HG03095 (cell line): ENCODE measurements at regions not wholly inside any gene's neighbourhood (a gene's known extent, or its start where the extent isn't known, plus 50 kb on each side); places are given as distances from the start of the nearest gene placed in this dataset.

Experiments
- ATAC-seq: cut with Tn5 transposase; IDR thresholded peaks from one replicate; pipeline ENCODE4 v1.9.1; 2021; ENCODE audit warnings: moderate library complexity; ENCODE audit not compliant: unreplicated experiment

DNA sequence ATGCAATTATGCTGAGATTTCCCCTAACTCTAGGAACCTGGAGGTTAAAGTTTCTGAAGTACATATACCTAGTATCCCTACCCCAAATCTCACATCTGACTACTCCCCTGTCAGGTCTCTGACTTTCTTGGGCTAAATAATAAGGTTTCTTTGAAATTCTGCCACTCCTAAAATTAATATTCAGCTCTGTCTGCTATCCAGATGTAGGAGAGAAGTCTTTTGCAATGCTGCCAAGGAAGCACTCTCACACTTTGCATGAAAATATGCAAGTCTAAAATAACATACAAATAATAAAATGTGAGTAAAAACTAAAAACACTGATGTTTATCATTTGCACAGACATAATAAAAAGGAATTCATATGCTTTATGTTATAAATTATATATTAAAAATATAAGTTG lies 196.9 kb upstream of the LRFN5 start:
- no peak for ATAC-seq

DNA sequence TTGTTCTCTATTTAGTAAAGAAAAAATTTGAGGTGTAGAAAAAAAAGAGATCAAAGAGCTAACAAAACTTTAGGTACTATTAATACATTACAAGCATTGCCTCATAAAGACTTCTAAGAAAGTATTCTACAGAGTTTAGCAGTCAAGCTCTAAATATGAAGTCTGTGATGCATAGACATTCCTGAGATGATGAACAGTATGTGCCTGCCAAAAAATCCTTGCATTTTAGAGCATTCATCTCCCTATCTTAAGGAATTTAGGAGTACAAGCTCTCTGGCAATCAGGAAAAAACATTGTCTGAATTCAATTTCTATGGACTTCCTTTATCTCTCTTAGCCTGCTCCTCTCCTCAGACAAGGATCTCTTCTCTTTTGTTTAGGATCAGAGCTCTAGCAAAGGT lies 202.6 kb upstream of the LRFN5 start:
- ATAC-seq, result no peak

DNA sequence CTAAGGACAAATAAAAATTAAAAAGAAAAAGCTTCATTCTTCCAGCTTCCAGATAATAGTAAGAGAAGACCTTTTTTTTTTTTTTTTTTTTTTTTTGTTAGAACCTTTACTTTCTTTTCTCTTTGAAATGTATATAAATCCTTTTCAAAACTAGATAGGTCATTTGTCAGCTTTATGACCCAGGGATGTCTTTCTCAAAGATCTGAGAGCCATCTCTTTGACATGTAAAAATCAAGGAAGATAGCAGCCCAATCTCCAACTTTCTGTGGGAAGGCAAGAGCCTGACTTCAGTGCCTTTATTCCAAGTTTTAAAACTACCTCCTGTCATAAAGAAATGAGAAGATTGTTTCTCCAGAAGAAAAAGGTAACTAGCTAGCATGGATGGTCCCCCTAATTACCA lies 203.3 kb upstream of the LRFN5 start:
- no peak for ATAC-seq

DNA sequence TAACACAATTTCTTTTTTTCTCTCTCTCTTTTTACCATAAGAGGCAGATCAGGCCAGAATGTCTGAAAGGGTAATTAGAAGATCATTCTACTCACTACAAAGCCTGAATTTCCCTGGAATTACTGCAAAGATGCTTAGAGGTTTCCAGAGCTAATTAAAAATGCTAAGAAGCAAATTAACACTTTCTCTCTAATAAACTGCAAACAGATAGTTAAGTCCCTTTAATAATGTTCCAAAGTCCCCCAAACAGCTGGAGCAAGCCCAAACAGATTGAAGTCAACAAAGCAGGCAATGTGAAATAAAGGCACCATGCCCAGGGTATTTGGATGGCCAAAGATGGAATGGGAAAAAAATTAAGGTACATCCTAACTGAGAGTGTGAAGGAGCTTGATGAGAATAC lies 208.8 kb upstream of the LRFN5 start:
- ATAC-seq, result no peak

DNA sequence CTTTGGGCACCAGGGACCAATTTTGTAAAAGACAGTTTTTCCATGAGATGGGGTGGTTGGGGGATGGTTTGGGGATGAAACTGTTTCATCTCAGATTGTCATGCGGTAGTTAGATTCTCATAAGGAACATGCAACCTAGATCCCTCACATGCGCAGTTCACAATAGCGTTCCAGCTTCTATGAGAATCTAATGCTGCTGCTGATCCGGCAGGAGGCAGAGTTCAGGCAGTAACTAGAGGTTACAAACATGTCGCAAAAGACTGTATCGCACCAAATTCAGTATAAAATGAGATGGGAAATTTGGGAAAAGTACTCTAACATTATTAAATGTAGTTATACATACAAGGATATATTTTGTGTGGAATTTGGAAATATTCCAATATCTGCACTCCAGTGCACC lies 213.2 kb upstream of the LRFN5 start:
- ATAC-seq, result no peak

DNA sequence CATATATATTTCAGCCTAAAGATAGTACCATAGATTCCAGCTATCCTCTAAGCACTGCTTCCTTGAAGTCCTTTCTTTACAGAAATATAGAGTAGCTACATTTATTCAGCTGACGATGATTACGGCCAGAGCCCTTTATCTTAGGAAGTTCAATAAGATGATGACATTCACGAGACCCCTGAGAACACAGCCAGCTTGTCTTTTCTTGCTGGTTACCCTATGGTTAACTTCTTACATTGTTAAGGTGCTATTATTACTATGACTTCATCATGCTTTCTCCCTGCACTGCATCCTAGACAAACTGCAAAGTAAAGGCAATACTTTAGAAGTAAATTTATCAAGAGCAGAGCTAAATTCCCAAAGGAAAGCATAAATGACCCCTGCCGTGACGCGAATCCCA lies 214.4 kb upstream of the LRFN5 start:
- no peak for ATAC-seq

DNA sequence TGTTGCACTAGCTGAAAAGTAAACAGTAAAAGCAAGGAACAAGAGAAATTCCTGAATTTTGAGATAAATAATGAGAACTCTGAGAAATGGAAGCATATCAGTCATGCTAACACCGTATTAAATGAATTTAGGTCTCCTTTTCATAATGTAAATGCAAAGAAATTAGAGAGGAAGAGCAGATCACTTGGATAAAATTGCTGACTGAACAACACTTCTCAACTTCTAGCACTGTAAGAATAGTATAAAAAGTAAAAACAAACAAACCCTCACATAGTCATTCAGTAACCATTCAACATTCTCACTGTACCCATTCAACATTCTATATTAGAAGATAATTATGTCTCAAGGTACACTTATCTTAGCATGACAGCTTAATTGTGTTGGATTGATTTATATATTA lies 217.3 kb upstream of the LRFN5 start:
- ATAC-seq, result no peak

DNA sequence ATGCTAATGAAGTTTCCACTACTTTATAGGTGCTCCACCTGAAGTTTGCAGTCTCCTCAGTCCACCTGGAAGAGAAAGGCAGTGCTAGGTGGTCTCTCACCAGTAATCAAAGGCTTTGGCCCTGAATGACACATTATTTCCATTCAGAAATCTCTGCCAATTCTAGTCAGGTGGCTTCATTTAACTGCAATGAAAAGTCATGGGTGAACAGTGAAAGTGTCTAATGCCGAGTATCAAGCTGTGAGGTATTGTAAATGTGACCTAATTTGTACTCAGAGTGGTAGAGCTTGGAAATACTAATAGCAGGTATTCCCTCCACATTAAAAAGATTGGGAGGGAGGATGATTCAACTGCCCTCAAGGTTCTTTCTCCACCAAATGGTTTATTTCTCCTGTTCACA lies 220.9 kb upstream of the LRFN5 start:
- ATAC-seq, result no peak

DNA sequence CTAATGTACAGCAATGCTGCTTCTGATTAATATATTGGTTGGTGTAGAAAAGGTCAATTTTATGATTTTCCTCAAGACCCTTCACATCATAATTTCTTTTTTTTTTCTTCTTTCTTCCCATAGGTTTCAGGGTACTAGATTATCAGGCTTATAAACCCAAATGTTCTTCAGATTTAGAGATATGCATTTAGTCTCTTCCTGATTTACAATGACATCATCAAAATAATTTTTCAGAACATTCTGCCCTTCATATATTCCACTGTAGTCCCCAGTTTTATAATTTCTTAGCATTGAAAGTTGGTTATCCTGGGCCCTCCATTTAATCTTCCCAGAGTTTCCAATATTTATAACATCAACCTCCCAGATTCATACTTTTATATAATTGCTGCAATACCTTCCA lies 226.7 kb upstream of the LRFN5 start:
- no peak for ATAC-seq

DNA sequence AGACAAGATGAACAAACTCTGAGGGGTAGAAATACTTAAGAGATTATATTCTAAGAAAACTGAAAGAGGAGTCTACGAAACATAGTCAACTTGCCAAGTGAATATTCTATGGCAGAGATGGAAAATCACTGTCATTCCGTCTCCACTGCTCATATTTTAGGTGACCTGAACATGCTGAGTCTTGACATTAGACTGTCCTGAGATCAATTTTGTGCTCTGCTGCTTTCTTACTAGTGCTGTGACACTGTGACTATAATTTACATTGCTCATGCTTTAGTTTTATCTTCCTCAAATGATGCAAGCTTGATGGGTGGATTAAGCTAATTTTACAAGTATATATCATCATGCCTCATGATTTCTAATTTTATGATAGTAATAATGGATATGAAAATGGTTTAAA lies 228.2 kb upstream of the LRFN5 start:
- no peak for ATAC-seq

DNA sequence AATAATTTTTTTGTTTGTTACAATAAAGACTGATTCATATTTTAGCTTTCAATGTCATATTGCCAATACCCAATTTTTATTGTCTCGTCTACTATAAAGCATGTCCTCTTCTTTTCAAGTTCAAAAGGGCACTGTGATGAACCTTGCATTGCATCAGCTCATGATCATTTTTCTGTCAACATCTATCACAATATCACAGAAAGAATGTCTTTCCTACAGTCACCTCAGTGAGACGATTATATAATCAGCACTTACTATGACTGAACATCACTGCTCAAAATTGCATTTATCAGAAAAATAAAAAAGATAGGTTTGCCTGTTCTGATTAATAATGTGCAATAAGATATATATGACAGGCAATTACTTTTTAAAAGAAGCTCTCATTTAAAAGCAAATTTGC lies 228.7 kb upstream of the LRFN5 start:
- no peak for ATAC-seq

DNA sequence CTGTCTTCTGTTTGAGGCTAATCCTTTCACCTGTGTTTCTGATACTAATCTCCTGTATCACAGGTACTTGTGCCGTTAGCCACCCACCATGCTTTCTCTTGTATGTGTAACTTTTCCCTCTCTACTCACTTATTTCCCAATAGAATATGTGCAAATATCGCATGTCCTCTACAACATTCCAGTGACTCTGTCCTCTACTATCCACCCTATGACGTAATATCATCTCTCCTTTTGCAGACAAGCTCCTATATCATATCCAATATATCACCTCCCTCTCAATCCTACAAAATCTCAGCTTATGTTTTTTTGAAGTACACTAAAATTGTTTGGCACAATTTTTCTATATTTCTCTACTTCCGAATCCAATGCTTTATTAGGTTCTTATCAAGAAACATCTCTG lies 232.6 kb upstream of the LRFN5 start:
- no peak for ATAC-seq

DNA sequence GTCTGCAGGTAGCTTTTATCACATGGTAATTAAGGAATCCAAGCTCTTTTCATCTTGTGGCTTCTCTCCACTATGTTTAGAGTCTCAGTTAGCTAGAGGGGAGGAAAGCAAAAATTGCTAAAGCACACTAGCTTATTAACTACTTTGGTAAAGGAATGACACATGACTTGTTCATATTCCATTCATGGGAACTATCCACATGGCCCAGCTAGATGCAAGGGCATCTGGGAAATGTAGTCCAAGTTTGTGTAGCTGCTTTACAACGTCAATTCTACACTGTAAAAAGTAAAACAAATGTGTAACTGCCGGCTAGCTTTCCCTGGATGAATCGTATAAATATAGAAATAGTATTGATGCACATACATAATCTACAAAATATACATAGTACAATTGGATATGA lies 244.5 kb upstream of the LRFN5 start:
- ATAC-seq, result no peak

DNA sequence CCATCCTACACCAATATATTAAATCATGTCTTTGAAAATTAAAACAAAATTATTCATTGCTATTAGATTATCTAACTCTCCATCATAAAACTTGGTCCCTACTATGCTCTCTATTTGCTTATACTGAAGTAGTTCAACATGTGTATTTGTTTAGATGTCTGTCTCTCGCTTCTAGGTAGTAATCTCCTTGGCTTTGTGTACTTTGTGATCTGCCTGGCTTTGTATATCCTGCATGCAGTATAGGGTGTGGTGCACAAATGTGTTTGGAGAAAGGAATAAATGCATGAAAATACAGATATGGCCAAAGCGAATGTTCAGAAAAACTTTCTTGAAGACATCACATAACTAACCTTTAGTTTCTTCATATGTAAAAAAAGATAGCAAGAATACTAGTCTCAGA lies 246.6 kb upstream of the LRFN5 start:
- ATAC-seq, result no peak

DNA sequence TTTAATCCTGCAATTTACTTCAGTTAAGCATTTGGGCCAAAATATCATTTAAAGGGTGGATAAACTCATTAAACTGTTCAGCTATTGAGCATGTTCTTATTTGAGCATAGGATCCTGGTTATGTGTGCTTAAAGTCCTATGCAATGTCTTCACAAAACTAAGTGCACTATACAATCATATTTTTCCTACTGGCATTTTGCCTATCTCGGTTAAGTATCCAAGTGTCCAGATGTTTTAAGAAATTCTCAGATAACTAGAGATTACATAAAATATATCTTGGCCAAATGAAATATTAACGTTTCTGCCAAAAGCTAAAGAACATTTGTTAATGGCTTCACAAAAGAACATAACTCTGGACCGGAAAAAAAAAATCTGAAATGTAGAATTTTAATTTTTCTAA lies 250.8 kb upstream of the LRFN5 start:
- ATAC-seq, result no peak

DNA sequence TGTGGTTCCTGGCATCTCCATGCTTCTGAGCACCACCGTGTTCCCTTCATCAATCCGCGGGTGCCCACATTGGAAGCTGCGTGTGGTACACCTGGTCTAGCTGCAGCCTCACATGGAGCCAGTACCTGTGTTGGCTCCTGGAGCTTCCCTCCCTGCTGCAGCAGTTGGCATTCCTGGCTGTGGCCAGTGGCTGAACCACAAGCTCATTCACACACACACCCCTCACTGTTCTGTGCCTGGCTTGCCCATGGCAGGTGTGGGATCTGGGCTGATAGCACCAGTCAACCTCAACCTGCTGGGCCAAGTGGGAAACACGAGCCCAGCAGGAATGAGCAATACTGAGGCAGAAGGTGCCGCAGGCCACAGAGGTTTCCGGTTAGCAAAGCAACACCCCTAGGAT lies 256.2 kb upstream of the LRFN5 start:
- ATAC-seq, result no peak

DNA sequence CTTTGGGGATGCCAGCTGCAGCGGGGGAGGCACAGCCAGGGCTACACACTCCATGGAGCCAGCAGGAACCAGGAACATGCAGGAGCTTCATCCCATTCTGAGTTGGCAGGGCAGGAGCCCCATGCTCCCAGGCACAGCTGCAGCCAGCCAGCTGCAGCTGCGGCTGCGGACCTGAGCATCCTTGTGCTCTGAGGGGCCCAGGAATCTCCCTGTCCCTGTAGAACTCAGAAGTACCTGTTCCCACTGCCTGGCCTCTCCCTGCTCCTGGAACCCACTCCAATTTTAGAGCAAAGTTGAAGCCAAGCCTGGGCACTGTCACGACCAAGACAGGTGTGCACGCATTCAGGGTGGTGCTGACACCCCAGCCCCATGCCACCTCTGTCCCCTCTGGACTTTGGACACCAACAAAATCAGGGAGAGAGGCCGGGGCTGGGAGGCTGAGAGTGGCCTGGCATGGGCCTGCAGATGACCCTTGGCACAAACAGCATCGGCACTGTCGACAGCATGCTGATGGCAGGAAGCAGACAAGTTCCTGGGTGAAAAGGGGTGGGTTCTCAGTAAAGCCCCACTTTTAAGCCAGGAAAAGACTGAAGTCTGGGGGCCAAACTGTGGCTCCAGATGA lies 257.3 kb upstream of the LRFN5 start:
- ATAC-seq, result no peak

DNA sequence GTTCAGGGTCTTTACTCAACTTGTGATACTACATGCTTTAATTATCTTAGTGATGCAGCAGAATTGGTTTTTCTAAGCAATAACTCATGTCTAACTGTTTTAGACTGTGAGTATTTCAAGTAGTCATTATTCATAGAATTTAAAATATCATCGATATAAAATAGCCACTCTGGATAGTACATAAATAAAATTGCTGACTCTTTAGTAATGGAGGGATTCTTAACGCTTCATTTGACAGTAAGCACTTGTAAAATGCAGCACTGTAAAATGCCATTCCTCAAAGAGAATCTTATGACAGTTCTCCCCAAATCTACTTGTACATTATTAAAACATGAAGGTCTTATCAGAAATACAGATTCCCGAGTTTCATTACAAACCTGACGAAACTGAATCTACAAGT lies 262.8 kb upstream of the LRFN5 start:
- ATAC-seq, result no peak

DNA sequence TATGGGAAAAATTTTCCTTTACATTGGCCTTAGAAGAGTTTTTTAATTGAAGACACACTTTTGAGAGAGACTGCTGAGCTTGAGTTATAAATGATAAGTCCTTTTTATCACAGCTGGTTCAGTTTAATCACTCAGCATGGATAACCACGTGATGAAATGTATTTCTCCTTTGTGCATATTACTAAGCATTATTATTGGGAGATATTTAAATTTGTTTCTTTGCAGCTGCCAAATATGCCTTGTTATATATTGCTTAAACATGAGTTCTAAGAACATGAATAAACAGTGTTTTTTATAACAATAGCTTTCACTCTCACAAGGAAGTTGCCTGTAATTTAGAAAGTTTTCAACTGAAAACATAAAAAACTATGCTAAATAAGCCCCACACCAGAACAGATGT lies 293.5 kb upstream of the LRFN5 start:
- ATAC-seq, result no peak

DNA sequence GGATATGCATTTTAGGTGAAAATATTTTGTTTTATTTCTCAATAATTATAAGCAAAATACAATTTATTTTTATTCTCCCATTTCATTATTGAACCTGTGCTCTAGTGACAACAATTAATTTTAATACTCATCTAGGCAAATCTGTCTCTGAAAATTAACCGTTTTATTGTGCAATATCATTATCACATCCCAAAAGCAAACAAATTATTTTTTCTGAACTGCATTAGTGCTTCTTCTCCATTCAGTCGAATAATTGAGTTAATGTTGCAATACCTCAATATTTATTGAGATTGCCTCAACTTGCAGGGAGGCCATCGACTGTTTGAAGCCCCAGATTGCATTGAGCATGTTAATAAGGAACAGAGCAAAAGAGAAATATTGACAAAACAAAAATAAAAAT lies 303.2 kb upstream of the LRFN5 start:
- no peak for ATAC-seq

DNA sequence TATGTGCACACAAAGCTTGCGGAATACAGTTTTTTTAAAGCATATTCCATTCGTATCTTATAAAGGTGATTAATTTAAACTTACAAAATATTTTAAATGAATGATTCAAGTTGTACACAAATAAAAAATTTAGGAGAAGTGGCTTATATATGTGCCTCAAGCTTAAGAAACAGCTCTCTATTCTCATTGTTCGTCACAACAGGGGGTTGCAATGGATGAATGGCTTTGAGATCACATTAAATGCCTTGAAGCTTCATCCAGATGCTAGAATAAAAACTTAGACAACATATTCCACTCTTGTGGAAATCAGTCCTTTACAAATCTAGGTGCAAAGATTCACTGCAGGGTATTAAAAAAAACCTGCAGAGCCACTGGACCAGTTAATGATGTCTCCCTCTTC lies 303.9 kb upstream of the LRFN5 start:
- no peak for ATAC-seq

DNA sequence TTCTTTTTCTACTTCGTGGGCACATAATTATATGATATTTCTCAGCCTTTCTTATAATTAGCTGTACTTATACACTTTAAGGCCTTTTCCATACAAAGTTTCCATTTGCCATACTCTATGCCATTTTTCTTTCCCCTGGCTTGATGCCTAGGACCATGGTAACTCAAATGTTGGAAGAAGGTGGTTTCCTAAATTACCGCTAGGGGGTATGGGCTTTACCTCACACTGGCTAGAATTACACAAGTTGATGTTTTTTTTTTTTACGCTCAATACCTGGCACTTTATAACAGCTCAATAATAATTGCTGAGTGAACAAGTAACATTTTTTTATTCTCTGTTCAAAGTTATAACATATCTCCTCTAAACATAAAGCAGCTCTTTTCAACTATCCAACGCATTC lies 306.8 kb upstream of the LRFN5 start:
- ATAC-seq, result no peak

DNA sequence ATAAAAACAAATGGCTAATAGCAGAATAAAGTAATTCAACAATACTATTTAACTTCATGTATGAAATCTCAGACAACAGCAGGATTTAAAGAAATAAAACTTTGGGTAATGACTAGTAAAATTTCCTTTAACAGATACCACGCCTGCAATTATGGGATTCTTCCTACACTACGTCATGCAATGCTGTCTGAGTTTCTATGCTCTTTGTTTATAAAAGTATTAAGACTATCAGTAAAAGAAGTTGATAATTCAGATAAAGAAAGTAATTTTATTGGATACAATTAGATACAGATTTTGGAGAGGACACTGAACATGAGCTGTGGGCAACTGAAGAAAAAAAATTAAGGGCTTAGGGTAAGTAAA lies 308.4 kb upstream of the LRFN5 start:
- no peak for ATAC-seq
